Astrocyte (in vitro differentiated cells and primary cell): ENCODE measurements at regions not wholly inside any gene's neighbourhood (a gene's known extent, or its start where the extent isn't known, plus 50 kb on each side); places are given as distances from the start of the nearest gene placed in this dataset.

Experiments
- CTCF ChIP-seq: IDR thresholded peaks from 2 replicates; pipeline ENCODE4 v1.5.1; 2011; ENCODE audit warnings: low read depth, mild to moderate bottlenecking, inconsistent platforms, low read length, moderate library complexity; ENCODE audit not compliant: insufficient read depth
- EZH2 ChIP-seq: IDR thresholded peaks from 2 replicates; pipeline ENCODE4 v1.6.1; 2012; ENCODE audit warnings: mild to moderate bottlenecking, low read length, inconsistent platforms; ENCODE audit not compliant: insufficient read depth

- TF ChIP-seq CTCF (no peak), EZH2 (no peak)
These were observed 142.2 kb upstream of the MAP3K1 start for GRCh38 chr5:56673171-56673570.
